ENCODE measurements at regions not wholly inside any gene's neighbourhood (a gene's known extent, or its start where the extent isn't known, plus 50 kb on each side); places are given as distances from the start of the nearest gene placed in this dataset.

- in situ Hi-C loops (cut with MboI) = no loop called here
- intact Hi-C loops (cut with micrococcal nuclease) = no loop called here
- Histone ChIP-seq H3K9ac (ENCODE audit: insufficient read depth in 1 of 2, low read depth in 2 of 2, low read length in 2 of 2) (no peak overlapping the region), H3K4me3 (no peak overlapping the region), H3K4me2 (ENCODE audit: insufficient read depth, low read length) (no peak overlapping the region), H4K20me1 (replicated peaks; ENCODE audit: control insufficient read depth, insufficient read depth, low read length) (no peaks in the 10 kb centered on the region), H3K27ac (ENCODE audit: extremely low read depth, low read depth, low read length) (no peak overlapping the region), H3K27me3 (ENCODE audit: control insufficient read depth in 2 of 2, insufficient read depth in 2 of 2, low read length in 2 of 2) (no peaks in the 10 kb centered on the region), H3K79me2 (ENCODE audit: control insufficient read depth, insufficient read depth, low read length) (no peaks in the 10 kb centered on the region), H3K36me3 (ENCODE audit: control insufficient read depth, insufficient read depth, low read length) (no peaks in the 10 kb centered on the region), H2AFZ (ENCODE audit: low read depth, low read length) (peak overlapping the region; percentile 69), H3K9me3 (replicated peaks; ENCODE audit: control insufficient read depth, insufficient read depth, low read depth, low read length) (no peaks in the 10 kb centered on the region), H3K9me1 (ENCODE audit: control insufficient read depth, insufficient read depth, low read length) (no peaks in the 10 kb centered on the region), H3K4me1 (replicated peaks in 1 of 2; ENCODE audit: control insufficient read depth in 2 of 2, insufficient read depth in 2 of 2, low read length in 2 of 2) (peaks cover 0 to 2% of the 10 kb centered on the region in 2 experiments; a peak in 1 of 5 replicates)
- DNase-seq (ENCODE audit: extremely low read depth in 1 of 4, low spot score in 3 of 4) (no peak), FAIRE-seq (no peak), ATAC-seq (no peak)
- POLR2A ChIA-PET = no interaction called here
- 30% methylated on average over 4 of the region's 4 CpGs for WGBS (ENCODE audit: insufficient coverage, low coverage, missing lambda C conversion rate)
- BruUV-seq (replicated peaks) = no TSS peak
- CTCF ChIA-PET (ENCODE audit: low intra/inter-chr PET ratio) = no interaction called here
- no peak for TF ChIP-seq E2F8 (IDR thresholded peaks at IDR 0.05; ENCODE audit: low read depth, partially characterized antibody)
- no peak for TF ChIP-seq LEF1 (IDR thresholded peaks at IDR 0.05)
- no peak for TF ChIP-seq ZNF561 (CRISPR knock-in tag; conservative IDR thresholded peaks at IDR 0.05)
- no peak for TF ChIP-seq NFYB (IDR thresholded peaks at IDR 0.05; ENCODE audit: extremely low read depth, insufficient read length)
These were observed 58.1 kb upstream of the SLC30A5 start for GRCh38 chr5:69035665-69036064.

Data from K562 (cell line).